DOHH2 (cell line): ENCODE measurements at regions not wholly inside any gene's neighbourhood (a gene's known extent, or its start where the extent isn't known, plus 50 kb on each side); places are given as distances from the start of the nearest gene placed in this dataset.
"Not testable (repeated sequence)": the region's sequence is repeated elsewhere in the genome, so short reads cannot be mapped to it uniquely, and the experiment has no call there.

Experiments
- H3F3A ChIP-seq: fragments of 200-600 bp; sonication (generic), shearing (Covaris generic); 2 replicates; pipeline ENCODE4 v1.6.0; 2016; ENCODE audit warnings: antibody characterized with exemption, mild to moderate bottlenecking; ENCODE audit not compliant: control insufficient read depth, insufficient read depth
- H3K27ac ChIP-seq: fragments of 200-600 bp; sonication (generic); 2 replicates; pipeline ENCODE4 v1.5.1; 2014; ENCODE audit warnings: low read depth, mild to moderate bottlenecking, low read length, moderate library complexity
- H3K27me3 ChIP-seq: fragments of 200-600 bp; sonication (generic); 2 replicates; pipeline ENCODE4 v1.6.1; 2014; ENCODE audit warnings: mild to moderate bottlenecking, low read length, mixed read lengths; ENCODE audit not compliant: control insufficient read depth
- H3K36me3 ChIP-seq: fragments of 200-600 bp; sonication (generic); 2 replicates; pipeline ENCODE4 v1.6.1; 2014; ENCODE audit warnings: mild to moderate bottlenecking, low read length, moderate library complexity, mixed read lengths; ENCODE audit not compliant: control insufficient read depth
- H3K4me1 ChIP-seq: fragments of 200-600 bp; sonication (generic); 2 replicates; pipeline ENCODE4 v1.6.1; 2014; ENCODE audit warnings: mild to moderate bottlenecking, low read length, mixed read lengths; ENCODE audit not compliant: control insufficient read depth
- H3K4me2 ChIP-seq: fragments of 200-600 bp; sonication (generic); 2 replicates; pipeline ENCODE4 v1.6.0; 2014; ENCODE audit warnings: mild to moderate bottlenecking, low read length, moderate library complexity
- H3K4me3 ChIP-seq: fragments of 200-600 bp; sonication (generic); 2 replicates; pipeline ENCODE4 v1.5.1; 2014; ENCODE audit warnings: mild to moderate bottlenecking, low read length, mixed read lengths
- H3K79me2 ChIP-seq: fragments of 200-600 bp; sonication (generic); 2 replicates; pipeline ENCODE4 v1.6.1; 2014; ENCODE audit warnings: mild to moderate bottlenecking, low read length, mixed read lengths; ENCODE audit not compliant: control insufficient read depth
- H3K9me2 ChIP-seq: fragments of 200-600 bp; sonication (generic); replicated peaks from 2 replicates; pipeline ENCODE4 v1.6.1; 2014; ENCODE audit warnings: mild to moderate bottlenecking, low read length, mixed read lengths; ENCODE audit not compliant: control insufficient read depth
- H3K9me3 ChIP-seq: fragments of 200-600 bp; sonication (generic); 2 replicates; pipeline ENCODE4 v1.6.1; 2014; ENCODE audit warnings: antibody characterized with exemption, low read length, mixed read lengths; ENCODE audit not compliant: control insufficient read depth, insufficient read depth
- H4K20me1 ChIP-seq: fragments of 200-600 bp; sonication (generic); 2 replicates; pipeline ENCODE4 v1.6.0; 2014; ENCODE audit warnings: low read depth, mild to moderate bottlenecking, antibody characterized with exemption, low read length, moderate library complexity; ENCODE audit not compliant: control insufficient read depth, insufficient read depth
- EZH2phosphoT487 ChIP-seq: fragments of 200-600 bp; sonication (generic); IDR thresholded peaks from 2 replicates; pipeline ENCODE4 v1.6.1; 2017; ENCODE audit warnings: borderline replicate concordance, mild to moderate bottlenecking, antibody characterized with exemption, low read length, moderate library complexity, mixed read lengths
- TF ChIP-seq, protein P1 (sequence below): fragments of 200-600 bp; sonication (generic); IDR thresholded peaks from one replicate; pipeline ENCODE4 v1.5.1; 2014; ENCODE audit warnings: antibody characterized with exemption, mild to moderate bottlenecking, low read depth, low read length; ENCODE audit not compliant: poor library complexity, severe bottlenecking

DNA sequence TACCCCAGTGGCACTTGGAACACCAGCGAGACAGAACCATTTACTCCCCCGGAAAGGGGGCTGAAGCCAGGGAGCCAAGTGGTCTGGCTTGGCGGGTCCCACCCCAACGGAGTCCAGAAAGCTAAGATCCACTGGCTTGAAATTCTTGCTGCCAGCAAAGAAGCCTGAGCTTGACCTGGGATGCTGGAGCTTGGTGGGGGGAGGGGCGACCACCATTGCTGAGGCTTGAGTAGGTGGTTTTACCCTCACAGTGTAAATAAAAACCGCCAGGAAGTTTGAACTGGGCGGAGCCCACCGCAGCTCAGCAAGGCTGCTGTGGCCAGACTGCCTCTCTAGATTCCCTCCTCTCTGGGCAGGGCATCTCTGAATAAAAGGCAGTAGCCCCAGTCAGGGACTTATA lies 62.8 kb downstream of the RPS24 start:
- not testable (repeated sequence) for H3K27me3 ChIP-seq, H3K4me3 ChIP-seq, H3K4me1 ChIP-seq, H3K36me3 ChIP-seq, H3K9me3 ChIP-seq, H4K20me1 ChIP-seq, H3K9me2 ChIP-seq, H3K27ac ChIP-seq, H3K79me2 ChIP-seq, H3F3A ChIP-seq, H3K4me2 ChIP-seq

GRCh38 chr10:78102593-78102992 lies 68.9 kb downstream of the RPS24 start:
- H3K79me2 ChIP-seq, H3K9me3 ChIP-seq, H3K27me3 ChIP-seq, H3K27ac ChIP-seq, H3K4me2 ChIP-seq, H3K4me1 ChIP-seq, H3K9me2 ChIP-seq, H4K20me1 ChIP-seq, H3K4me3 ChIP-seq, H3F3A ChIP-seq, H3K36me3 ChIP-seq: not testable (repeated sequence)

DNA sequence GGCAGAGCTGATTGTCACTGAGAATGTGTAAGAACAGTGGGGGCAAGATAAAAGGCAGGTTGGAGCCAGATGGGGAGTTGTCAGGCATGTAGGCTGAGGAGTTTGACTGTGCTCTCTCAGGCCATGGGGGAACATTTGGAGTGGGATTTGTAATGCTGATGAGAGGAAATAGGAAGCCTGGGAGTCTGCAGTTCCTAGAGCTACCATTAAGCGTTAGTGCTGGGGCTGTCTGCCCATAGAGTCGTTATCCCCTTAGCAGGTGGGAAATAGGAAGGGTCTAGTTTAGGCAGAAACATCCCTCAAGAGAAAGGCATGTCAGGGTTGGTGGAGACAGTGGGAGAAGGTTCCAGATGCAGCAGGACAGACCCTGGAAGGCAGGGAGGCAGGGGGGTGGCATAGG lies 75.5 kb downstream of the RPS24 start:
- Histone ChIP-seq H4K20me1 (no peaks in the 10 kb centered on the region), H3K79me2 (no peaks in the 10 kb centered on the region), H3K4me3 (no peak overlapping the region), H3K27ac (no peak overlapping the region), H3K4me2 (no peak overlapping the region), H3K9me2 (no peaks in the 10 kb centered on the region), H3F3A (no peaks in the 10 kb centered on the region), H3K9me3 (no peaks in the 10 kb centered on the region), H3K27me3 (no peaks in the 10 kb centered on the region), H3K4me1 (no peaks in the 10 kb centered on the region), H3K36me3 (no peaks in the 10 kb centered on the region)
- TF ChIP-seq, protein P1, sequence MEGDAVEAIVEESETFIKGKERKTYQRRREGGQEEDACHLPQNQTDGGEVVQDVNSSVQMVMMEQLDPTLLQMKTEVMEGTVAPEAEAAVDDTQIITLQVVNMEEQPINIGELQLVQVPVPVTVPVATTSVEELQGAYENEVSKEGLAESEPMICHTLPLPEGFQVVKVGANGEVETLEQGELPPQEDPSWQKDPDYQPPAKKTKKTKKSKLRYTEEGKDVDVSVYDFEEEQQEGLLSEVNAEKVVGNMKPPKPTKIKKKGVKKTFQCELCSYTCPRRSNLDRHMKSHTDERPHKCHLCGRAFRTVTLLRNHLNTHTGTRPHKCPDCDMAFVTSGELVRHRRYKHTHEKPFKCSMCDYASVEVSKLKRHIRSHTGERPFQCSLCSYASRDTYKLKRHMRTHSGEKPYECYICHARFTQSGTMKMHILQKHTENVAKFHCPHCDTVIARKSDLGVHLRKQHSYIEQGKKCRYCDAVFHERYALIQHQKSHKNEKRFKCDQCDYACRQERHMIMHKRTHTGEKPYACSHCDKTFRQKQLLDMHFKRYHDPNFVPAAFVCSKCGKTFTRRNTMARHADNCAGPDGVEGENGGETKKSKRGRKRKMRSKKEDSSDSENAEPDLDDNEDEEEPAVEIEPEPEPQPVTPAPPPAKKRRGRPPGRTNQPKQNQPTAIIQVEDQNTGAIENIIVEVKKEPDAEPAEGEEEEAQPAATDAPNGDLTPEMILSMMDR = no peak
- no peak for TF ChIP-seq EZH2phosphoT487

GRCh38 chr10:78115135-78115853 lies 81.6 kb downstream of the RPS24 start:
- Histone ChIP-seq H3K27ac (no peak overlapping the region), H4K20me1 (no peaks in the 10 kb centered on the region), H3K79me2 (no peaks in the 10 kb centered on the region), H3K4me2 (no peak overlapping the region), H3K27me3 (no peaks in the 10 kb centered on the region), H3K36me3 (no peaks in the 10 kb centered on the region), H3K4me3 (no peak overlapping the region), H3F3A (no peaks in the 10 kb centered on the region), H3K9me2 (no peaks in the 10 kb centered on the region), H3K9me3 (no peaks in the 10 kb centered on the region), H3K4me1 (no peaks in the 10 kb centered on the region)
- no peak for TF ChIP-seq EZH2phosphoT487

GRCh38 chr10:78116361-78116760 lies 82.7 kb downstream of the RPS24 start:
- no peaks in the 10 kb centered on the region for H3K4me1 ChIP-seq
- H4K20me1 ChIP-seq = no peaks in the 10 kb centered on the region
- no peaks in the 10 kb centered on the region for H3K79me2 ChIP-seq
- H3K27ac ChIP-seq = no peak overlapping the region
- no peaks in the 10 kb centered on the region for H3K36me3 ChIP-seq
- H3K9me3 ChIP-seq = 0 out of 2 replicates have a peak, but pooled peaks cover 1% of the 10 kb centered on the region
- no peaks in the 10 kb centered on the region for H3K9me2 ChIP-seq
- no peak overlapping the region for H3K4me3 ChIP-seq
- H3F3A ChIP-seq = no peaks in the 10 kb centered on the region
- TF ChIP-seq, protein P1 = no peak
- TF ChIP-seq EZH2phosphoT487 = no peak
- no peak overlapping the region for H3K4me2 ChIP-seq
- no peaks in the 10 kb centered on the region for H3K27me3 ChIP-seq
